BLaER1 (cell line): ENCODE measurements at regions not wholly inside any gene's neighbourhood (a gene's known extent, or its start where the extent isn't known, plus 50 kb on each side); places are given as distances from the start of the nearest gene placed in this dataset.
A peak's percentile ranks its signal among the peaks of the same experiment; 100 is the strongest.
"Not testable (repeated sequence)": the region's sequence is repeated elsewhere in the genome, so short reads cannot be mapped to it uniquely, and the experiment has no call there.

Experiments used
- H3K27ac ChIP-seq: shearing (Covaris generic); formaldehyde crosslinking; 2 replicates; pipeline ENCODE4 v1.8.1; 2022
- H3K27me3 ChIP-seq: shearing (Covaris generic); formaldehyde crosslinking; 2 replicates; pipeline ENCODE4 v1.8.1; 2022
- H3K36me3 ChIP-seq: shearing (Covaris generic); formaldehyde crosslinking; 2 replicates; pipeline ENCODE4 v1.8.1; 2022
- H3K4me1 ChIP-seq: shearing (Covaris generic); formaldehyde crosslinking; 2 replicates; pipeline ENCODE4 v1.8.1; 2022
- H3K4me2 ChIP-seq: shearing (Covaris generic); formaldehyde crosslinking; 2 replicates; pipeline ENCODE4 v1.8.1; 2022
- H3K4me3 ChIP-seq: shearing (Covaris generic); formaldehyde crosslinking; 2 replicates; pipeline ENCODE4 v1.8.1; 2022
- H3K9ac ChIP-seq: shearing (Covaris generic); formaldehyde crosslinking; 2 replicates; pipeline ENCODE4 v1.8.1; 2022
- H3K9me3 ChIP-seq: shearing (Covaris generic); formaldehyde crosslinking; 2 replicates; pipeline ENCODE4 v1.8.1; 2022
- H4K20me1 ChIP-seq: shearing (Covaris generic); formaldehyde crosslinking; 2 replicates; pipeline ENCODE4 v1.8.1; 2022

- not testable (repeated sequence) for H3K4me2 ChIP-seq, H3K9ac ChIP-seq, H3K27me3 ChIP-seq, H4K20me1 ChIP-seq, H3K27ac ChIP-seq, H3K4me3 ChIP-seq, H3K9me3 ChIP-seq, H3K4me1 ChIP-seq, H3K36me3 ChIP-seq
Measured at GRCh38 chr10:47711428-47711827, 52.0 kb downstream of the SYT15B start.

- H3K36me3 ChIP-seq, H3K27me3 ChIP-seq, H3K9me3 ChIP-seq, H3K4me2 ChIP-seq, H3K4me1 ChIP-seq, H3K27ac ChIP-seq, H3K4me3 ChIP-seq, H4K20me1 ChIP-seq, H3K9ac ChIP-seq: not testable (repeated sequence)
Measured at GRCh38 chr10:47710443-47710842, 52.9 kb downstream of the SYT15B start.

GRCh38 chr10:47705698-47706414, 57.5 kb downstream of the SYT15B start:
- not testable (repeated sequence) for H3K4me2 ChIP-seq, H3K36me3 ChIP-seq

GRCh38 chr10:47701285-47701684, 62.1 kb downstream of the SYT15B start:
- H3K27me3 ChIP-seq, H4K20me1 ChIP-seq, H3K9me3 ChIP-seq, H3K4me2 ChIP-seq, H3K27ac ChIP-seq, H3K36me3 ChIP-seq, H3K9ac ChIP-seq, H3K4me1 ChIP-seq, H3K4me3 ChIP-seq: not testable (repeated sequence)

More at GRCh38 chr10:47705698-47706414, 57.5 kb downstream of the SYT15B start:
- not testable (repeated sequence) for H4K20me1 ChIP-seq, H3K27me3 ChIP-seq, H3K27ac ChIP-seq, H3K9me3 ChIP-seq, H3K9ac ChIP-seq, H3K4me1 ChIP-seq
- peak overlapping the region; percentile 60 for H3K4me3 ChIP-seq

- not testable (repeated sequence) for H3K27ac ChIP-seq, H3K36me3 ChIP-seq, H3K4me3 ChIP-seq, H3K4me2 ChIP-seq, H3K9me3 ChIP-seq, H3K27me3 ChIP-seq, H3K9ac ChIP-seq, H3K4me1 ChIP-seq, H4K20me1 ChIP-seq
Measured at GRCh38 chr10:47699854-47700253, 63.5 kb downstream of the SYT15B start.

- H3K9ac ChIP-seq, H4K20me1 ChIP-seq, H3K4me3 ChIP-seq, H3K4me1 ChIP-seq, H3K9me3 ChIP-seq, H3K36me3 ChIP-seq, H3K27ac ChIP-seq, H3K4me2 ChIP-seq, H3K27me3 ChIP-seq: not testable (repeated sequence)
Measured at GRCh38 chr10:47696170-47696569, 67.2 kb downstream of the SYT15B start.

GRCh38 chr10:47695149-47695548, 68.2 kb downstream of the SYT15B start:
- not testable (repeated sequence) for H3K4me2 ChIP-seq, H3K4me1 ChIP-seq, H3K36me3 ChIP-seq, H3K27me3 ChIP-seq, H3K9ac ChIP-seq, H4K20me1 ChIP-seq, H3K9me3 ChIP-seq, H3K4me3 ChIP-seq, H3K27ac ChIP-seq

GRCh38 chr10:47690304-47690703, 73.1 kb downstream of the SYT15B start:
- H4K20me1 ChIP-seq, H3K36me3 ChIP-seq, H3K27ac ChIP-seq, H3K4me3 ChIP-seq, H3K4me2 ChIP-seq, H3K9me3 ChIP-seq, H3K9ac ChIP-seq, H3K4me1 ChIP-seq, H3K27me3 ChIP-seq: not testable (repeated sequence)

- H3K9ac ChIP-seq, H4K20me1 ChIP-seq, H3K36me3 ChIP-seq, H3K27ac ChIP-seq, H3K4me2 ChIP-seq, H3K27me3 ChIP-seq, H3K9me3 ChIP-seq, H3K4me3 ChIP-seq, H3K4me1 ChIP-seq: not testable (repeated sequence)
Measured at GRCh38 chr10:47683826-47684475, 79.4 kb downstream of the SYT15B start.

GRCh38 chr10:47681638-47681990, 81.8 kb downstream of the SYT15B start:
- not testable (repeated sequence) for H3K9ac ChIP-seq, H4K20me1 ChIP-seq, H3K27ac ChIP-seq, H3K4me3 ChIP-seq, H3K4me2 ChIP-seq, H3K4me1 ChIP-seq, H3K36me3 ChIP-seq, H3K9me3 ChIP-seq, H3K27me3 ChIP-seq

- not testable (repeated sequence) for H4K20me1 ChIP-seq, H3K9me3 ChIP-seq, H3K4me3 ChIP-seq, H3K27me3 ChIP-seq, H3K27ac ChIP-seq, H3K4me1 ChIP-seq, H3K36me3 ChIP-seq, H3K4me2 ChIP-seq, H3K9ac ChIP-seq
Measured at GRCh38 chr10:47680848-47681637, 82.3 kb downstream of the SYT15B start.

- not testable (repeated sequence) for H3K36me3 ChIP-seq, H3K9ac ChIP-seq, H3K27me3 ChIP-seq, H3K4me1 ChIP-seq, H3K4me3 ChIP-seq, H3K4me2 ChIP-seq, H3K9me3 ChIP-seq, H4K20me1 ChIP-seq, H3K27ac ChIP-seq
Measured at GRCh38 chr10:47676102-47676501, 87.3 kb downstream of the SYT15B start.

- not testable (repeated sequence) for H3K4me3 ChIP-seq, H3K36me3 ChIP-seq, H3K4me1 ChIP-seq, H3K27ac ChIP-seq, H3K27me3 ChIP-seq, H3K4me2 ChIP-seq, H3K9ac ChIP-seq, H3K9me3 ChIP-seq, H4K20me1 ChIP-seq
Measured at GRCh38 chr10:47675577-47675976, 87.8 kb downstream of the SYT15B start.

GRCh38 chr10:47673128-47673527, 90.3 kb downstream of the SYT15B start:
- not testable (repeated sequence) for H3K4me3 ChIP-seq, H3K9me3 ChIP-seq, H4K20me1 ChIP-seq, H3K27me3 ChIP-seq, H3K36me3 ChIP-seq, H3K27ac ChIP-seq, H3K9ac ChIP-seq, H3K4me1 ChIP-seq, H3K4me2 ChIP-seq

- not testable (repeated sequence) for H3K4me1 ChIP-seq, H3K9ac ChIP-seq, H3K4me2 ChIP-seq, H3K36me3 ChIP-seq, H3K4me3 ChIP-seq, H3K27ac ChIP-seq, H3K9me3 ChIP-seq, H4K20me1 ChIP-seq, H3K27me3 ChIP-seq
Measured at GRCh38 chr10:47670857-47671256, 92.5 kb downstream of the SYT15B start.
